VCaP (cell line): ENCODE measurements at regions not wholly inside any gene's neighbourhood (a gene's known extent, or its start where the extent isn't known, plus 50 kb on each side); places are given as distances from the start of the nearest gene placed in this dataset.

Experiments used
- H3K27ac ChIP-seq: fragments of 450-650 bp; 2 replicates; pipeline ENCODE4 v1.5.1; 2017
- CTCF ChIP-seq: fragments of 450-650 bp; conservative IDR thresholded peaks from 2 replicates; pipeline ENCODE4 v1.5.1; 2017; ENCODE audit warnings: mild to moderate bottlenecking, moderate library complexity

GRCh38 chr10:130929422-130930325, 381.8 kb downstream of the TCERG1L start:
- no peak overlapping the region for H3K27ac ChIP-seq
- TF ChIP-seq CTCF = no peak

DNA sequence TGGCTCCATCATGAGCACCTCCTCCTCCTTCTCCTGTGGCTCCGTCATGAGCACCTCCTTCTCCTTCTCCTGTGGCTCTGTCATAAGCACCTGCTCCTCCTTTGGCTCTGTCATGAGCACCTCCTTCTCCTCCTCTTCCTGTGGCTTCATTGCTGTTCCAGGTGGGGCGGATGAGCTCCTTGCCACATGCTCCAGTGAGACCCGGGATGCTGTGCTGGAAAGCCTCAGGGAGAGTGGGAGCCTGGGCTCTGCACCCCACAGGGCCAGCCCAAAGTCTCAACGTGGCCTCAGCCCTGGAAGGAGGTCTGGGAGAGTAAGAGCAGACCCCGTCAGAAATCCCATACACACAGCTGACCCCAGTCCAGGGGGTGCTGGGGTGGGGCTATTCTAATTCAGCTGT, 380.7 kb downstream of the TCERG1L start:
- H3K27ac ChIP-seq = no peak overlapping the region

DNA sequence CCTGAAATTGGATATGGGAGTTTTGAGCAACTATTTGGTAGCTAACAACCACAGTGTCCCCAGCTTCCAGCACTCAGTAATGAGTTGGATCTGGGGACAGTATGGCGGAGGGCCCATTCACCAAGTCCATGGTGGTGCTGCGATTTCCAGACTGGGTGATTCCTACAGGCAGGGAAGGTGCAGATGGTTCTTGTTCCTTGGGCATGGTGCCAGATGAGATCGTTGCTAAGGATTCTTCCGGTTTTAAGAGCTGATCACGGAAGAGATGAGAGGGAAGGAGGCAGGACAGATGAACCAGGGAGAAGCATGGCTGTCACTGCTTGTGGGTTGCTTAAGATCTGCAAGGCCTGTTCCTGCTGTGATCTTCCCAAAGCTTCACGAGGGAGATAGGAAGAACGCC, 380.3 kb downstream of the TCERG1L start:
- H3K27ac ChIP-seq = no peak overlapping the region
- no peak for TF ChIP-seq CTCF

More for the DNA sequence above, 380.7 kb downstream of the TCERG1L start:
- TF ChIP-seq CTCF = no peak

DNA sequence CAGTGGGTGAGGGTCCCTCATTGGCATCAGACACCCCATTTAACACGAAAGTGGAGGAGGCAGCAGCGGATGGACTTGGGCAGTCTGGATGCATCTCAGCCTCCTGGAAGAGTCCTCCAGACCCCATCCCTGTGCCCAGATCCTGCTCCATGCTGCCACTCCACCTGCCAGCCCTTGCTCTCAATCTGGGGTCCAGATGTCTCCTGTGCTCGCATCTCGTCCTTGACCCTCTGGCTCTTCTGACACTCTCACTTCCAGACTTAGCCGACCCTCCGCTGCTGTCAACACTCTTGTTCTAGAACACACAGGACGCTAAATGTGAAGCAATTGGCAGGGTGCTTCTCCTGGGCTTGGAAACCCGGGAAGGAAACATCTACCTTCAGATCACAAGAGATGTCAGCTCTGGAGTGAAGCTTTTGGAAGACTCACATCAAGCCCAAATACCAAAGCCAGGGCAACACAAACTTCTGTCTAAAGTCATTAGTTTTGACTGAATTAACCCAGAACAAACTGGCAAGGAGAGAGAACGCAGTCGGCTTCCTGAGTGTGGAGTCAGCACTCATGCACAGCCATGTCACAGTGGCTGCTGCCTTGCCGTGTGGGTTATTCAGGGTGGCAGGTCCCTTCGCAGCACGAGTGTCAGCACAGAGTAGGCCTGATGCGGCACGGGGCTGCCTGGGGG, 379.1 kb downstream of the TCERG1L start:
- TF ChIP-seq CTCF = no peak

DNA sequence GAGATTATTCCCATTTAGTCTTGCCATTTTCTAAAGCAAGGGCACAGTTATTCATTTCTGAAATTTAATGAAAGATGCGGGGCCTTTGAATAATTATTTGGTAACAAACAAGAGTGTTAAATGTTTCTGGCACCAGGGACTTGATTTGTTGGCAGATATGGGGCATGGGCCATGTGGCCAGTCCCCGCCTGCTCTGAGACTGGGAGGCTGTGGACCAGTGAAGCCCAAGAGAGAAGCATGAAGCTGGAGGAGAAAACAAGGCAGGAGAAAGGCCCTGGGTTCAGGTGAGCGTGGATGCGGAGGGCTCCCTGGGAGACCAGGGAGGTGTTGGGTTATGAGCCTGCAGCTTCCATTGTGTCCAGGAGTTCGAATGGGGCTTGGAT, 378.5 kb downstream of the TCERG1L start:
- TF ChIP-seq CTCF = no peak
- H3K27ac ChIP-seq = no peak overlapping the region

More for the DNA sequence above, 379.1 kb downstream of the TCERG1L start:
- H3K27ac ChIP-seq = no peak overlapping the region

DNA sequence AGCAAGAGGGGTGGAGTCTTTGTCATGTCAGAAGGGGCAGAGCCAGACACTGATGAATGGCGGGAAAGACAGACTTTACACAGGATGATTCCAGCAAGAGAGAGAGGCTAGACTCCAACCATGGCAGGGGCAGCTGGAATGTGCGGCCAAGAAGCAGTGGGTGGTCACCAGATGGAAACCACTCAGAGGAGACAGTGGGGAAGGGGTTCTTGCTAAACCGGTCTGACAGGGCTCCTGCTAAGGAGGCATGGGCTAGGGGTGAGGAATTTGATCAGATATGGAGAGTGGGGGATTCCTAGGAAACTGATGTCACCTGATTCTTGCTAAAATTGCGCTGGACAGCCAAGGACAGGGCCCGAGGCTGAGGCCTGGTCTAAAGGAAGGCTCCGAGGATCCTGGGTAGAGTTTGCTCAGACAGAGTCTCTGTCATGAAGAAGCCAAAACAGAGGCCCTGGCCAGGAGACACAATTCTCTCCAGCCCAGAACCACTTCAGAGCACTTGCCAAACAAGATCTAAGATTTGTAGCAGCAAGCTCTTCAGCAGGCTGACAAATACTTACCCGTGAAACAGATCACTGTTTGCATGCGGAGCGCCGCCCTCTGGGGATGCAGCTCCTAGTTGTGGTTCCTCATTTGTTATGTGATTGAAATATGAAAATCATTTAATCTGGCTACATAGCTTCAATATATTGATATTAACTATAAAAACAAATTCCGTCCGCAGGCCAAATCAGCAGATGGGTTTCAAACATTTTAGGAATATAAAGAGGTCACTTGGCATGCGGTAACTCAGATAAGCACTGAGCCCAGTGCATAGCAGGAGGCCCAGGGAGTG, 377.0 kb downstream of the TCERG1L start:
- no peak for TF ChIP-seq CTCF
- no peak overlapping the region for H3K27ac ChIP-seq

- H3K27ac ChIP-seq = no peak overlapping the region
- no peak for TF ChIP-seq CTCF
These were observed 376.4 kb downstream of the TCERG1L start for GRCh38 chr10:130935128-130935439.
